C4-2B (cell line): ENCODE measurements at regions not wholly inside any gene's neighbourhood (a gene's known extent, or its start where the extent isn't known, plus 50 kb on each side); places are given as distances from the start of the nearest gene placed in this dataset.

Experiments used
- CTCF ChIP-seq: fragments of 450-650 bp; conservative IDR thresholded peaks from 2 replicates; pipeline ENCODE4 v1.5.1; 2017; ENCODE audit warnings: mild to moderate bottlenecking
- ZFX ChIP-seq: fragments of 450-650 bp; IDR thresholded peaks from 2 replicates; pipeline ENCODE4 v1.6.1; 2017

GRCh38 chr3:3984053-3984452, 184.8 kb downstream of the LRRN1 start:
- TF ChIP-seq CTCF (no peak), ZFX (no peak)
